Activated naive CD4-positive, alpha-beta T cell treated with anti-CD3 and anti-CD28 coated beads, Interleukin-2, amount 50 U/mL, for 24 hours (primary cell): ENCODE measurements at regions not wholly inside any gene's neighbourhood (a gene's known extent, or its start where the extent isn't known, plus 50 kb on each side); places are given as distances from the start of the nearest gene placed in this dataset.

Experiments used
- H3K27ac Mint-ChIP-seq: one replicate; pipeline ENCODE4 v1.8.0; 2021; ENCODE audit warnings: mild to moderate bottlenecking, mixed read lengths
- H3K27me3 Mint-ChIP-seq: one replicate; pipeline ENCODE4 v1.8.0; 2021; ENCODE audit warnings: mixed read lengths
- H3K36me3 Mint-ChIP-seq: one replicate; pipeline ENCODE4 v1.8.0; 2021; ENCODE audit warnings: mixed read lengths
- H3K4me1 Mint-ChIP-seq: one replicate; pipeline ENCODE4 v1.8.0; 2021; ENCODE audit warnings: mixed read lengths
- H3K4me3 Mint-ChIP-seq: one replicate; pipeline ENCODE4 v1.8.0; 2021; ENCODE audit warnings: mild to moderate bottlenecking, mixed read lengths
- H3K9me3 Mint-ChIP-seq: one replicate; pipeline ENCODE4 v1.8.0; 2021; ENCODE audit warnings: mixed read lengths

GRCh38 chr7:84510505-84510904, 315.9 kb upstream of the SEMA3A start:
- H3K27me3 Mint-ChIP-seq: peaks cover 1% of the 10 kb centered on the region
- H3K4me1 Mint-ChIP-seq: no peaks in the 10 kb centered on the region
- H3K9me3 Mint-ChIP-seq: no peaks in the 10 kb centered on the region
- H3K36me3 Mint-ChIP-seq: no peaks in the 10 kb centered on the region
- H3K27ac Mint-ChIP-seq: no peak overlapping the region
- H3K4me3 Mint-ChIP-seq: no peak overlapping the region

GRCh38 chr7:84509522-84509921, 314.9 kb upstream of the SEMA3A start:
- Mint-ChIP-seq H3K4me1 (no peaks in the 10 kb centered on the region), H3K27ac (no peak overlapping the region), H3K36me3 (no peaks in the 10 kb centered on the region), H3K9me3 (no peaks in the 10 kb centered on the region), H3K27me3 (peaks cover 1% of the 10 kb centered on the region), H3K4me3 (no peak overlapping the region)

- Mint-ChIP-seq H3K27me3 (no peaks in the 10 kb centered on the region), H3K9me3 (no peaks in the 10 kb centered on the region), H3K27ac (no peak overlapping the region), H3K4me3 (no peak overlapping the region), H3K36me3 (no peaks in the 10 kb centered on the region), H3K4me1 (no peaks in the 10 kb centered on the region)
These were observed 314.0 kb upstream of the SEMA3A start for GRCh38 chr7:84508606-84509005.

GRCh38 chr7:84507529-84507928, 312.9 kb upstream of the SEMA3A start:
- no peaks in the 10 kb centered on the region for H3K4me1 Mint-ChIP-seq
- no peak overlapping the region for H3K27ac Mint-ChIP-seq
- H3K27me3 Mint-ChIP-seq: no peaks in the 10 kb centered on the region
- H3K4me3 Mint-ChIP-seq: no peak overlapping the region
- H3K9me3 Mint-ChIP-seq: no peaks in the 10 kb centered on the region
- H3K36me3 Mint-ChIP-seq: no peaks in the 10 kb centered on the region

GRCh38 chr7:84506151-84506550, 311.6 kb upstream of the SEMA3A start:
- H3K9me3 Mint-ChIP-seq: no peaks in the 10 kb centered on the region
- no peaks in the 10 kb centered on the region for H3K4me1 Mint-ChIP-seq
- no peak overlapping the region for H3K4me3 Mint-ChIP-seq
- H3K27me3 Mint-ChIP-seq: no peaks in the 10 kb centered on the region
- no peak overlapping the region for H3K27ac Mint-ChIP-seq
- no peaks in the 10 kb centered on the region for H3K36me3 Mint-ChIP-seq

- H3K27ac Mint-ChIP-seq: no peak overlapping the region
- no peaks in the 10 kb centered on the region for H3K4me1 Mint-ChIP-seq
- H3K27me3 Mint-ChIP-seq: no peaks in the 10 kb centered on the region
- H3K4me3 Mint-ChIP-seq: no peak overlapping the region
- H3K36me3 Mint-ChIP-seq: no peaks in the 10 kb centered on the region
- H3K9me3 Mint-ChIP-seq: no peaks in the 10 kb centered on the region
These were observed 307.6 kb upstream of the SEMA3A start for GRCh38 chr7:84502239-84502638.

DNA sequence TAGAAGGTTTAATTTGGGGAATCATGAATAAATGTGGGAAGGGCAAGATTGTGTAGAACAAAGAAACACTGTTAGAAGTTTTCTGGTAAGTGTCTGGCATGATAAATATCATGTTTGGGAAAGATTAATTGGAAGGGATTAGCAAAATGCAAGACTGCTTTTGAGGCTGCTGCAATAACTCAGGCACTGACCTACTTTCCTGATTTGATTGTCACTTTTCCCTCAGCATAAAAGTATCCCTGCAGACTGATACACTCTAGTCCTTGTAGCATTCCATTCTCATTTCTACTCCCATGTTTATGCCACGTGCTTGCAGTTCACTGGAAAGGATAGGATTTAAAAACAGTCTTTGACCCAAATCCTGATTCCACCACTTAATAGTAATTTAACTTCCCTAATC, 303.3 kb upstream of the SEMA3A start:
- Mint-ChIP-seq H3K4me1 (no peaks in the 10 kb centered on the region), H3K27ac (no peak overlapping the region), H3K36me3 (no peaks in the 10 kb centered on the region)

GRCh38 chr7:84495128-84495527, 300.5 kb upstream of the SEMA3A start:
- H3K27me3 Mint-ChIP-seq: no peaks in the 10 kb centered on the region
- no peaks in the 10 kb centered on the region for H3K4me1 Mint-ChIP-seq
- H3K9me3 Mint-ChIP-seq: no peaks in the 10 kb centered on the region
- no peak overlapping the region for H3K4me3 Mint-ChIP-seq
- H3K36me3 Mint-ChIP-seq: no peaks in the 10 kb centered on the region
- no peak overlapping the region for H3K27ac Mint-ChIP-seq

More for the DNA sequence above, 303.3 kb upstream of the SEMA3A start:
- H3K9me3 Mint-ChIP-seq: no peaks in the 10 kb centered on the region
- H3K27me3 Mint-ChIP-seq: no peaks in the 10 kb centered on the region
- H3K4me3 Mint-ChIP-seq: no peak overlapping the region

GRCh38 chr7:84492098-84493034, 297.8 kb upstream of the SEMA3A start:
- Mint-ChIP-seq H3K27me3 (peaks cover 1% of the 10 kb centered on the region), H3K4me1 (no peaks in the 10 kb centered on the region), H3K4me3 (no peak overlapping the region), H3K27ac (no peak overlapping the region), H3K36me3 (no peaks in the 10 kb centered on the region), H3K9me3 (no peaks in the 10 kb centered on the region)

DNA sequence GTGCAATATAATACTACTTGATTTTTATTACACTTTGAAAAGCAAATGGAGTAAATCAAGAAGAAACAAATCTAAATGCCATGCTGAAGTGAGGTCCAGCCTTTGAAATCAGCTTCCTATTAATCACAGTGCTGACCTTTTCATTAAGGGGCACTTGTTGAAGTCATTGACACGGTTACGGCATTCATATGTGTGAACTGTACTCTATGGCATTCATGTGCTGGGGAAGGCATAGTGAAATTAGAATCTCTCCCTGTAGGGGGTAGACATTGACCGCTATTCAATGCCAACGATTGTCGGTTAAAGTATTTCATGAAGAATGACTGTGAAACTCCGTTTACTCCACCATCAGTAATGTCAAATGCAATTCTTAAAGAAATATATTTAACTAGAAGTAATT, 296.1 kb upstream of the SEMA3A start:
- no peaks in the 10 kb centered on the region for H3K36me3 Mint-ChIP-seq
- no peaks in the 10 kb centered on the region for H3K4me1 Mint-ChIP-seq
- no peak overlapping the region for H3K4me3 Mint-ChIP-seq
- H3K27me3 Mint-ChIP-seq: peaks cover 1% of the 10 kb centered on the region
- H3K9me3 Mint-ChIP-seq: no peaks in the 10 kb centered on the region
- no peak overlapping the region for H3K27ac Mint-ChIP-seq

DNA sequence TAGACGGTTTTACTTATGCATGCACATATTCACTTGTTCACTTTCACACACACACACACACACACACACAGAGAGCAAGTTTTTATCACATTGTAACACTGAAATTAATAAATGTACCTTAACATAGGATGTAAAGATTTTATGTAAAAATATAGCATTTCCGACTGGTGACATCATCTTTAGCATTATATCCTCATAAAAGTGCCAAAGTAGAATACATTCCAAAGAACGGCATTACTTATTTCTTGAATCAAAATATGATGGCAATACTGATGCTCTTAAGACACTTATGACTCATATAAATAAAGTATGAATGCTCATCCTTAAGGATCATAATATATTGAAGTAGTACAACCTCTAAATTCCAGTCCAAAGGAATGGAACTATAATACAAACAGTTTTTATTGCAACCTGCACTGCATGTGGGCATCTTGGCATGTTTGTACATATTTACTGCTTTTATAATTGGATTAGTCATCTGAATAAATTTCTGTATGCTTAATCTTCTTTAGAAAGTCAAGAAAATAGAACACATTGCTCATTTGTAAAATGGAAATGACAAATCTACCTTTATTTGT, 290.0 kb upstream of the SEMA3A start:
- no peaks in the 10 kb centered on the region for H3K9me3 Mint-ChIP-seq
- H3K4me1 Mint-ChIP-seq: no peaks in the 10 kb centered on the region
- H3K27ac Mint-ChIP-seq: no peak overlapping the region

GRCh38 chr7:84482476-84482875, 287.9 kb upstream of the SEMA3A start:
- no peak overlapping the region for H3K4me3 Mint-ChIP-seq
- H3K27ac Mint-ChIP-seq: no peak overlapping the region
- H3K27me3 Mint-ChIP-seq: no peaks in the 10 kb centered on the region
- no peaks in the 10 kb centered on the region for H3K4me1 Mint-ChIP-seq
- no peaks in the 10 kb centered on the region for H3K9me3 Mint-ChIP-seq
- H3K36me3 Mint-ChIP-seq: no peaks in the 10 kb centered on the region

More for the DNA sequence above, 290.0 kb upstream of the SEMA3A start:
- no peaks in the 10 kb centered on the region for H3K36me3 Mint-ChIP-seq
- no peak overlapping the region for H3K4me3 Mint-ChIP-seq
- peaks cover 1% of the 10 kb centered on the region for H3K27me3 Mint-ChIP-seq

DNA sequence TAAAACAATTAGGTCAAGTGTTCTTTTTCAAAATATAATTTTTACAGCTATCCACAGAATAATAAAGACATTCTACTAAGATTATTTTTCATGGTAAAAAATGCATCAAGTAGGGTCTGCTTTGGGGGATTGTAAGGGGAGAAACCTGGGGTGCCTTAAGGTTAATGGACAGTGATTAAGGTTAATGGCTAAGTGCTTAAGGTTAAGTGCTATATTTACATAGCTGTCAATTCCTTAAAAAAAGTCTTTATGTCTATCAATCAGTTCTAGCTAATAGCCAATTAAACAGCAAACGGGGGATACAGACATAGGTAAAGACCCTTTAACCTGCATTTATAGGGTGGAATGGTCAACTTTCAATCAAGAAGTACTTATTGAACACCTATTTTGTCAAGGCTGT, 284.5 kb upstream of the SEMA3A start:
- no peaks in the 10 kb centered on the region for H3K36me3 Mint-ChIP-seq
- no peak overlapping the region for H3K27ac Mint-ChIP-seq
- H3K27me3 Mint-ChIP-seq: no peaks in the 10 kb centered on the region
- H3K4me1 Mint-ChIP-seq: no peaks in the 10 kb centered on the region
- no peak overlapping the region for H3K4me3 Mint-ChIP-seq
- H3K9me3 Mint-ChIP-seq: no peaks in the 10 kb centered on the region

- Mint-ChIP-seq H3K9me3 (no peaks in the 10 kb centered on the region), H3K27me3 (no peaks in the 10 kb centered on the region), H3K4me1 (no peaks in the 10 kb centered on the region), H3K27ac (no peak overlapping the region), H3K4me3 (no peak overlapping the region), H3K36me3 (no peaks in the 10 kb centered on the region)
These were observed 283.3 kb upstream of the SEMA3A start for GRCh38 chr7:84477786-84478478.

GRCh38 chr7:84474436-84474835, 279.8 kb upstream of the SEMA3A start:
- H3K4me1 Mint-ChIP-seq: no peaks in the 10 kb centered on the region
- H3K27ac Mint-ChIP-seq: no peak overlapping the region
- H3K9me3 Mint-ChIP-seq: no peaks in the 10 kb centered on the region
- no peaks in the 10 kb centered on the region for H3K27me3 Mint-ChIP-seq
- H3K36me3 Mint-ChIP-seq: no peaks in the 10 kb centered on the region
- no peak overlapping the region for H3K4me3 Mint-ChIP-seq

DNA sequence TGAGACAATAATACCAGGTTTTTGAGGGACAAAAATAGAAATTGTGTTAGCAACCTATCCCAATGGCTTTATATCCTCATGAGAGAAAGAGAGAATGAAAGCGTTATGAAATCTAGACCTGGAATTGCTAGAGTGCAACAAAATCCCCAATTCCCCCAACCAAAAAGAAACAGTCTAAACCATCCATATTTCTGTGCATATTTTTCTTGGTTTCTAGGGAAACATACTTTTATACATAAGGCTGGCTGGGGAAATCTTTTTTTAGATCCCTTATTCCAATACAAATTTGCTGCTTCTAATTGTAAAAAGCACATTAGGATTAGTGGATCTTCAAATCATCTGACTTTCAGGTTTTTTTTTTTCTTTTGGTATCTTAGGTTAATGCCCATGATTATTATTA, 277.0 kb upstream of the SEMA3A start:
- H3K36me3 Mint-ChIP-seq: no peaks in the 10 kb centered on the region
- no peaks in the 10 kb centered on the region for H3K27me3 Mint-ChIP-seq

More for the DNA sequence above, 277.0 kb upstream of the SEMA3A start:
- no peak overlapping the region for H3K27ac Mint-ChIP-seq
- no peaks in the 10 kb centered on the region for H3K9me3 Mint-ChIP-seq
- H3K4me3 Mint-ChIP-seq: no peak overlapping the region
- H3K4me1 Mint-ChIP-seq: no peaks in the 10 kb centered on the region
